K562 (cell line): ENCODE measurements at regions not wholly inside any gene's neighbourhood (a gene's known extent, or its start where the extent isn't known, plus 50 kb on each side); places are given as distances from the start of the nearest gene placed in this dataset.

Experiments
- ATAC-seq: fragments of 200-7000 bp; cut with Tn5 transposase; 3 replicates; pipeline ENCODE4 v1.9.1; 2020; ENCODE audit warnings: moderate library complexity
- BruUV-seq: library from RNA; stranded (reverse); fragments of 400-500 nt; replicated peaks from 2 replicates; lab custom pipeline; 2021; lab: Mats Ljungman, UMichigan
- CTCF ChIA-PET: fragments of 300-600 bp; formaldehyde crosslinking; extraction: SDS; loops from one replicate; lab custom pipeline; 2021; ENCODE audit warnings: low intra/inter-chr PET ratio; lab: Yijun Ruan, JAX
- POLR2A ChIA-PET: fragments of 300-600, 350-650 bp; sonication (Branson Sonifier 250); formaldehyde crosslinking; extraction: SDS; loops from one replicate; lab custom pipeline; 2021; ENCODE audit warnings: antibody characterized with exemption, inconsistent platforms; lab: Yijun Ruan, JAX
- DNase-seq, 4 experiments: peaks; one replicate each; pipeline versions ENCODE4 v3.0.0 to v3.0.0-alpha.2; 2011 to 2018; ENCODE audit warnings: low spot score in 3 of 4, mixed read lengths in 3 of 4; ENCODE audit errors: extremely low read depth in 1 of 4
- FAIRE-seq: peaks from 2 replicates; lab custom pipeline; 2011; peaks lifted over from hg19 to GRCh38; lab: Jason Lieb, UNC
- H2AFZ ChIP-seq: 2 replicates; pipeline ENCODE4 v1.6.0; 2011; ENCODE audit warnings: low read depth, low read length, control low read depth, inconsistent platforms
- H3K27ac ChIP-seq: fragments of 200-600 bp; 3 replicates; pipeline ENCODE4 v1.8.0; 2011; ENCODE audit warnings: low read depth, mild to moderate bottlenecking, control low read depth, inconsistent platforms, low read length, moderate library complexity, mixed read lengths; ENCODE audit errors: extremely low read depth
- H3K27me3 ChIP-seq, 2 experiments: fragments of 300-600 bp in 1 of 2; 2 replicates in 1 of 2; 3 replicates in 1 of 2; pipeline versions ENCODE4 v1.6.0 to v1.8.0; 2011; ENCODE audit warnings: inconsistent platforms in 2 of 2, low read length in 2 of 2, mild to moderate bottlenecking in 1 of 2, mixed read lengths in 1 of 2, moderate library complexity in 1 of 2; ENCODE audit not compliant: control insufficient read depth in 2 of 2, insufficient read depth in 2 of 2
- H3K36me3 ChIP-seq: fragments of 300-600 bp; 3 replicates; pipeline ENCODE4 v1.8.0; 2011; ENCODE audit warnings: mild to moderate bottlenecking, low read length, inconsistent platforms; ENCODE audit not compliant: control insufficient read depth, insufficient read depth
- H3K4me1 ChIP-seq, 2 experiments: fragments of 200-600 bp in 1 of 2; replicated peaks in 1 of 2; 2 replicates in 1 of 2; 3 replicates in 1 of 2; pipeline versions ENCODE4 v1.5.1 to v1.8.0; 2011; ENCODE audit warnings: inconsistent platforms in 2 of 2, low read length in 2 of 2, mild to moderate bottlenecking in 1 of 2, mixed read lengths in 1 of 2, moderate library complexity in 1 of 2; ENCODE audit not compliant: control insufficient read depth in 2 of 2, insufficient read depth in 2 of 2
- H3K4me2 ChIP-seq: 2 replicates; pipeline ENCODE4 v1.6.1; 2011; ENCODE audit warnings: low read length, control low read depth, inconsistent platforms, mixed read lengths; ENCODE audit not compliant: insufficient read depth
- H3K4me3 ChIP-seq: fragments of 200-600 bp; sonication (generic), shearing (Covaris generic); 2 replicates; pipeline ENCODE4 v1.5.1; 2016; ENCODE audit warnings: control low read depth, inconsistent platforms
- H3K79me2 ChIP-seq: fragments of 200-600 bp; 3 replicates; pipeline ENCODE4 v1.8.0; 2011; ENCODE audit warnings: low read length, inconsistent platforms; ENCODE audit not compliant: control insufficient read depth, insufficient read depth
- H3K9ac ChIP-seq, 2 experiments: 2 replicates each; pipeline versions ENCODE4 v1.6.0 to v1.6.1; 2011; ENCODE audit warnings: low read depth in 2 of 2, low read length in 2 of 2, control low read depth in 1 of 2, inconsistent platforms in 1 of 2, mild to moderate bottlenecking in 1 of 2, mixed read lengths in 1 of 2; ENCODE audit not compliant: insufficient read depth in 1 of 2
- H3K9me1 ChIP-seq: one replicate; pipeline ENCODE4 v1.6.0; 2011; ENCODE audit warnings: inconsistent platforms, mild to moderate bottlenecking, low read length, moderate library complexity; ENCODE audit not compliant: control insufficient read depth, insufficient read depth
- H3K9me3 ChIP-seq: replicated peaks from 2 replicates; pipeline ENCODE4 v1.5.1; 2011; ENCODE audit warnings: low read depth, low read length, inconsistent platforms; ENCODE audit not compliant: control insufficient read depth, insufficient read depth
- H4K20me1 ChIP-seq: replicated peaks from 2 replicates; pipeline ENCODE4 v1.6.1; 2011; ENCODE audit warnings: low read length, inconsistent platforms, mixed read lengths; ENCODE audit not compliant: control insufficient read depth, insufficient read depth
- ARHGAP35 ChIP-seq: fragments of 450-650 bp; IDR thresholded peaks from 2 replicates; pipeline ENCODE4 v1.6.1; 2018; ENCODE audit not compliant: partially characterized antibody
- ARID3B ChIP-seq: fragments of 250-450 bp; sonication (Bioruptor Pico); IDR thresholded peaks from 2 replicates; pipeline ENCODE4 v1.4.0; 2020; ENCODE audit warnings: borderline replicate concordance
- C11orf30 ChIP-seq: fragments of 450-650 bp; IDR thresholded peaks from 2 replicates; pipeline ENCODE4 v1.6.1; 2016; ENCODE audit warnings: low read depth, mild to moderate bottlenecking
- CC2D1A ChIP-seq: fragments of 450-650 bp; IDR thresholded peaks from 2 replicates; pipeline ENCODE4 v1.6.1; 2017; ENCODE audit warnings: mild to moderate bottlenecking
- KDM5B ChIP-seq: fragments of 200-600 bp; sonication (generic); IDR thresholded peaks from 2 replicates; pipeline ENCODE4 v1.6.1; 2012; ENCODE audit warnings: low read depth, mild to moderate bottlenecking, moderate library complexity, low read length, control low read depth, inconsistent platforms; ENCODE audit not compliant: insufficient replicate concordance
- PCBP2 ChIP-seq: fragments of 200-400 bp; formaldehyde crosslinking; IDR thresholded peaks from 2 replicates; pipeline ENCODE4 v1.6.1; 2018; ENCODE audit warnings: low read length, low read depth, mild to moderate bottlenecking, moderate library complexity; ENCODE audit not compliant: poor library complexity, severe bottlenecking
- THRAP3 ChIP-seq: fragments of 450-650 bp; IDR thresholded peaks from 2 replicates; pipeline ENCODE4 v1.6.1; 2016; ENCODE audit warnings: mild to moderate bottlenecking, inconsistent platforms, borderline replicate concordance
- ZNF217 ChIP-seq: sonication (generic); formaldehyde crosslinking; IDR thresholded peaks from 2 replicates; pipeline ENCODE4 v1.8.0; 2022; ENCODE audit warnings: mild to moderate bottlenecking, missing genetic modification reagents
- ZNF282 ChIP-seq: sonication (generic); formaldehyde crosslinking; IDR thresholded peaks from 2 replicates; pipeline ENCODE4 v1.8.1; 2023; ENCODE audit warnings: missing genetic modification reagents
- WGBS: fragments of 100-300 bp; shearing (Covaris generic); methylation state at CpG from one replicate; pipeline ENCODE4 v1.1.6; 2016; ENCODE audit warnings: low coverage, mixed read lengths; ENCODE audit not compliant: insufficient coverage; ENCODE audit errors: missing lambda C conversion rate; 5-methylcytosine and 5-hydroxymethylcytosine counted together
- in situ Hi-C: fragments of 300-500 bp; cut with MboI; formaldehyde crosslinking; loops from 4 replicates; pipeline ENCODE4 v1.15.0; 2018; ENCODE audit warnings: inconsistent platforms, mixed read lengths
- intact Hi-C: fragments of 100-400 bp; cut with micrococcal nuclease; formaldehyde crosslinking; loops from 2 replicates; pipeline ENCODE4 v1.14.2; 2022
- TF ChIP-seq, protein P1 (sequence below): fragments of 250-450 bp; sonication (Bioruptor Pico); IDR thresholded peaks from 2 replicates; pipeline ENCODE4 v1.5.1; 2021; ENCODE audit warnings: mild to moderate bottlenecking
- TF ChIP-seq, protein P2 (sequence below): fragments of 150-350 bp; conservative IDR thresholded peaks from 2 replicates; pipeline ENCODE4 v1.6.1; 2014; ENCODE audit warnings: low read length
- TF ChIP-seq, protein P3 (sequence below): sonication (generic); formaldehyde crosslinking; IDR thresholded peaks from 2 replicates; pipeline ENCODE4 v1.8.1; 2022; ENCODE audit warnings: missing genetic modification reagents
- TF ChIP-seq, protein P4 (sequence below): fragments of 250-450 bp; sonication (Bioruptor Pico); IDR thresholded peaks from 2 replicates; pipeline ENCODE4 v1.8.0; 2021; ENCODE audit warnings: borderline replicate concordance, mild to moderate bottlenecking, moderate library complexity; ENCODE audit not compliant: poor library complexity, severe bottlenecking

DNA sequence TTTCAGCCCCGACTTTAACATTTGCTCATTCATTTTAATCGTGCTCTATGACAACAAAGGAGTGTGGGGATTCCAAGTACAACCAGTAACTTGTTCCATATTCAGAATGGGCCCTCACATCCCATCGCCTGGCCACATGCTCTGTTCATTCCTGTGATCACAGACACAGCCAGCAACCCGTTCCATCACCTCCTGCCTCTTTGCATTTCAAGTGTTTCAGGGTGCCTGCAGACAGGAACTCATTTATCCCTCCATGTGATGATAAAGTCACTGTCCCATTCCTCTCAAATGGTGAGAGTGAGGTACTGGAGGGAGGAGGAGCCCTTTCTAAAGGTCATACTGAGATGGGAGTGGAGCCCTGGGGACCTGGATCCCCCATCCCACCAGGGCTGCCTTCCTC, 571.1 kb downstream of the MAT2B start (continued):
- TF ChIP-seq ZNF217 (CRISPR knock-in tag): no peak
- TF ChIP-seq, all 486 proteins: peak for 0

GRCh38 chr5:164090358-164090757, 584.9 kb downstream of the MAT2B start:
- H3K9me3 ChIP-seq: no peaks in the 10 kb centered on the region
- no peak for DNase-seq
- in situ Hi-C loops: no loop called here
- no peaks in the 10 kb centered on the region for H3K4me1 ChIP-seq
- no peak overlapping the region for H3K4me2 ChIP-seq
- POLR2A ChIA-PET: no interaction called here
- 0% methylated on average over 2 of the region's 2 CpGs for WGBS
- H3K27ac ChIP-seq: no peak overlapping the region
- BruUV-seq: no TSS peak
- H3K9me1 ChIP-seq: no peaks in the 10 kb centered on the region
- no peak overlapping the region for H2AFZ ChIP-seq
- ATAC-seq: no peak
- H3K4me3 ChIP-seq: no peak overlapping the region
- H3K27me3 ChIP-seq: no peaks in the 10 kb centered on the region
- no peak for FAIRE-seq
- no peaks in the 10 kb centered on the region for H3K79me2 ChIP-seq
- no peak overlapping the region for H3K9ac ChIP-seq
- intact Hi-C loops: loop anchor here (5.0 kb wide), 1 partner anchor 1092 kb away; no protein-coding TSS in a partner anchor
- no peaks in the 10 kb centered on the region for H4K20me1 ChIP-seq
- CTCF ChIA-PET: no interaction called here
- H3K36me3 ChIP-seq: no peaks in the 10 kb centered on the region
- TF ChIP-seq PCBP2: no peak
- no peak for TF ChIP-seq ZNF282 (CRISPR knock-in tag)
- TF ChIP-seq ARHGAP35: no peak
- TF ChIP-seq C11orf30: no peak
- TF ChIP-seq, protein P1, sequence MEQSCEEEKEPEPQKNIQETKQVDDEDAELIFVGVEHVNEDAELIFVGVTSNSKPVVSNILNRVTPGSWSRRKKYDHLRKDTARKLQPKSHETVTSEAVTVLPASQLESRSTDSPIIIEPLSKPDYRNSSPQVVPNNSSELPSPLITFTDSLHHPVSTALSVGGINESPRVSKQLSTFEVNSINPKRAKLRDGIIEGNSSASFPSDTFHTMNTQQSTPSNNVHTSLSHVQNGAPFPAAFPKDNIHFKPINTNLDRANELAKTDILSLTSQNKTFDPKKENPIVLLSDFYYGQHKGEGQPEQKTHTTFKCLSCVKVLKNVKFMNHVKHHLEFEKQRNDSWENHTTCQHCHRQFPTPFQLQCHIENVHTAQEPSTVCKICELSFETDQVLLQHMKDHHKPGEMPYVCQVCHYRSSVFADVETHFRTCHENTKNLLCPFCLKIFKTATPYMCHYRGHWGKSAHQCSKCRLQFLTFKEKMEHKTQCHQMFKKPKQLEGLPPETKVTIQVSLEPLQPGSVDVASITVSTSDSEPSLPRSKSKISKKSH (CRISPR knock-in tag): no peak
- TF ChIP-seq KDM5B: no peak
- TF ChIP-seq, protein P2, sequence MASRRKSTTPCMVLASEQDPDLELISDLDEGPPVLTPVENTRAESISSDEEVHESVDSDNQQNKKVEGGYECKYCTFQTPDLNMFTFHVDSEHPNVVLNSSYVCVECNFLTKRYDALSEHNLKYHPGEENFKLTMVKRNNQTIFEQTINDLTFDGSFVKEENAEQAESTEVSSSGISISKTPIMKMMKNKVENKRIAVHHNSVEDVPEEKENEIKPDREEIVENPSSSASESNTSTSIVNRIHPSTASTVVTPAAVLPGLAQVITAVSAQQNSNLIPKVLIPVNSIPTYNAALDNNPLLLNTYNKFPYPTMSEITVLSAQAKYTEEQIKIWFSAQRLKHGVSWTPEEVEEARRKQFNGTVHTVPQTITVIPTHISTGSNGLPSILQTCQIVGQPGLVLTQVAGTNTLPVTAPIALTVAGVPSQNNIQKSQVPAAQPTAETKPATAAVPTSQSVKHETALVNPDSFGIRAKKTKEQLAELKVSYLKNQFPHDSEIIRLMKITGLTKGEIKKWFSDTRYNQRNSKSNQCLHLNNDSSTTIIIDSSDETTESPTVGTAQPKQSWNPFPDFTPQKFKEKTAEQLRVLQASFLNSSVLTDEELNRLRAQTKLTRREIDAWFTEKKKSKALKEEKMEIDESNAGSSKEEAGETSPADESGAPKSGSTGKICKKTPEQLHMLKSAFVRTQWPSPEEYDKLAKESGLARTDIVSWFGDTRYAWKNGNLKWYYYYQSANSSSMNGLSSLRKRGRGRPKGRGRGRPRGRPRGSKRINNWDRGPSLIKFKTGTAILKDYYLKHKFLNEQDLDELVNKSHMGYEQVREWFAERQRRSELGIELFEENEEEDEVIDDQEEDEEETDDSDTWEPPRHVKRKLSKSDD: no peak
- no peak for TF ChIP-seq CC2D1A
- TF ChIP-seq, protein P3, sequence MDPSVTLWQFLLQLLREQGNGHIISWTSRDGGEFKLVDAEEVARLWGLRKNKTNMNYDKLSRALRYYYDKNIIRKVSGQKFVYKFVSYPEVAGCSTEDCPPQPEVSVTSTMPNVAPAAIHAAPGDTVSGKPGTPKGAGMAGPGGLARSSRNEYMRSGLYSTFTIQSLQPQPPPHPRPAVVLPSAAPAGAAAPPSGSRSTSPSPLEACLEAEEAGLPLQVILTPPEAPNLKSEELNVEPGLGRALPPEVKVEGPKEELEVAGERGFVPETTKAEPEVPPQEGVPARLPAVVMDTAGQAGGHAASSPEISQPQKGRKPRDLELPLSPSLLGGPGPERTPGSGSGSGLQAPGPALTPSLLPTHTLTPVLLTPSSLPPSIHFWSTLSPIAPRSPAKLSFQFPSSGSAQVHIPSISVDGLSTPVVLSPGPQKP (CRISPR knock-in tag): no peak
- no peak for TF ChIP-seq THRAP3
- no peak for TF ChIP-seq ARID3B
- TF ChIP-seq, protein P4, sequence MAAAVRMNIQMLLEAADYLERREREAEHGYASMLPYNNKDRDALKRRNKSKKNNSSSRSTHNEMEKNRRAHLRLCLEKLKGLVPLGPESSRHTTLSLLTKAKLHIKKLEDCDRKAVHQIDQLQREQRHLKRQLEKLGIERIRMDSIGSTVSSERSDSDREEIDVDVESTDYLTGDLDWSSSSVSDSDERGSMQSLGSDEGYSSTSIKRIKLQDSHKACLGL (CRISPR knock-in tag): no peak
